ENCODE measurements at regions not wholly inside any gene's neighbourhood (a gene's known extent, or its start where the extent isn't known, plus 50 kb on each side); places are given as distances from the start of the nearest gene placed in this dataset.

GRCh38 chr2:167794554-167795255 lies 452.7 kb downstream of the STK39 start:
- no peaks in the 10 kb centered on the region for H3K27me3 ChIP-seq
- no peaks in the 10 kb centered on the region for H3K36me3 ChIP-seq
- no peak overlapping the region for H3K9ac ChIP-seq (ENCODE audit: low read depth in 2 of 2, low read length in 2 of 2)
- H3K27ac ChIP-seq = no peak overlapping the region
- no peak for TF ChIP-seq CTCF (IDR thresholded peaks at IDR 0.05)
- no peaks in the 10 kb centered on the region for H3K9me3 ChIP-seq
- no peaks in the 10 kb centered on the region for H3K4me1 ChIP-seq
- DNase-seq = no peak
- intact Hi-C loops (cut with DNase I) = no loop called here
- H3K4me3 ChIP-seq = no peak overlapping the region

- TF ChIP-seq CTCF (IDR thresholded peaks at IDR 0.05) = no peak
- intact Hi-C loops (cut with DNase I) = no loop called here
- H3K4me1 ChIP-seq = no peaks in the 10 kb centered on the region
- H3K9me3 ChIP-seq = no peaks in the 10 kb centered on the region
- H3K4me3 ChIP-seq = no peak overlapping the region
- H3K27ac ChIP-seq = no peak overlapping the region
- DNase-seq = no peak
- no peaks in the 10 kb centered on the region for H3K36me3 ChIP-seq
- no peaks in the 10 kb centered on the region for H3K27me3 ChIP-seq
- no peak overlapping the region for H3K9ac ChIP-seq (ENCODE audit: low read depth in 2 of 2, low read length in 2 of 2)
Observed at GRCh38 chr2:167793725-167794124, 453.7 kb downstream of the STK39 start.

- no peak for DNase-seq
- Histone ChIP-seq H3K27me3 (no peaks in the 10 kb centered on the region), H3K4me1 (no peaks in the 10 kb centered on the region), H3K9ac (ENCODE audit: low read depth in 2 of 2, low read length in 2 of 2) (no peak overlapping the region), H3K4me3 (no peak overlapping the region), H3K36me3 (no peaks in the 10 kb centered on the region), H3K27ac (no peak overlapping the region), H3K9me3 (no peaks in the 10 kb centered on the region)
- no peak for TF ChIP-seq CTCF (IDR thresholded peaks at IDR 0.05)
- intact Hi-C loops (cut with DNase I) = no loop called here
Observed at GRCh38 chr2:167792126-167792525, 455.3 kb downstream of the STK39 start.

GRCh38 chr2:167790781-167791450 lies 456.5 kb downstream of the STK39 start:
- Histone ChIP-seq H3K27me3 (no peaks in the 10 kb centered on the region), H3K4me1 (no peaks in the 10 kb centered on the region), H3K36me3 (no peaks in the 10 kb centered on the region), H3K4me3 (no peak overlapping the region), H3K27ac (no peak overlapping the region), H3K9me3 (no peaks in the 10 kb centered on the region), H3K9ac (ENCODE audit: low read depth in 2 of 2, low read length in 2 of 2) (no peak overlapping the region)
- intact Hi-C loops (cut with DNase I) = no loop called here
- DNase-seq = no peak
- no peak for TF ChIP-seq CTCF (IDR thresholded peaks at IDR 0.05)

- TF ChIP-seq CTCF (IDR thresholded peaks at IDR 0.05) = no peak
- H3K36me3 ChIP-seq = no peaks in the 10 kb centered on the region
- H3K4me1 ChIP-seq = no peaks in the 10 kb centered on the region
- no peak for DNase-seq
- no peak overlapping the region for H3K9ac ChIP-seq (ENCODE audit: low read depth in 2 of 2, low read length in 2 of 2)
- intact Hi-C loops (cut with DNase I) = no loop called here
- no peak overlapping the region for H3K27ac ChIP-seq
- H3K9me3 ChIP-seq = no peaks in the 10 kb centered on the region
- H3K27me3 ChIP-seq = no peaks in the 10 kb centered on the region
- H3K4me3 ChIP-seq = no peak overlapping the region
Observed at GRCh38 chr2:167790189-167790588, 457.2 kb downstream of the STK39 start.
